Calu3 (cell line): ENCODE measurements at regions not wholly inside any gene's neighbourhood (a gene's known extent, or its start where the extent isn't known, plus 50 kb on each side); places are given as distances from the start of the nearest gene placed in this dataset.

ENCODE experiments used
- BruUV-seq: library from RNA; stranded (reverse); fragments of 400-500 nt; replicated peaks from 2 replicates; lab custom pipeline; 2021; lab: Mats Ljungman, UMichigan
- CTCF ChIA-PET: fragments of 300-600 bp; sonication (Branson Sonifier 250); formaldehyde crosslinking; loops from one replicate; lab custom pipeline; 2022; ENCODE audit warnings: antibody characterized with exemption; lab: Charles Lee
- DNase-seq: peaks from one replicate; pipeline ENCODE4 v3.0.0; 2022
- H3K27ac Mint-ChIP-seq: one replicate; pipeline ENCODE4 v1.8.0; 2022; ENCODE audit warnings: mixed read lengths; ENCODE audit not compliant: unreplicated experiment
- H3K27me3 Mint-ChIP-seq: one replicate; pipeline ENCODE4 v1.8.0; 2022; ENCODE audit warnings: mixed read lengths; ENCODE audit not compliant: unreplicated experiment
- H3K36me3 Mint-ChIP-seq: one replicate; pipeline ENCODE4 v1.8.0; 2022; ENCODE audit warnings: mild to moderate bottlenecking, moderate library complexity, mixed read lengths; ENCODE audit not compliant: insufficient read depth, unreplicated experiment
- H3K4me1 Mint-ChIP-seq: one replicate; pipeline ENCODE4 v1.8.0; 2022; ENCODE audit warnings: mild to moderate bottlenecking, low read depth, mixed read lengths; ENCODE audit not compliant: unreplicated experiment
- H3K4me3 Mint-ChIP-seq: one replicate; pipeline ENCODE4 v1.8.0; 2022; ENCODE audit warnings: mild to moderate bottlenecking, low read depth, moderate library complexity, mixed read lengths; ENCODE audit not compliant: unreplicated experiment
- H3K9me3 Mint-ChIP-seq: one replicate; pipeline ENCODE4 v1.8.0; 2022; ENCODE audit warnings: low read depth, mixed read lengths; ENCODE audit not compliant: unreplicated experiment
- intact Hi-C: fragments of 100-400 bp; cut with micrococcal nuclease; formaldehyde crosslinking; loops from one replicate; pipeline ENCODE4 v1.10.0; 2022; ENCODE audit not compliant: unreplicated experiment
- TF ChIP-seq, protein P1 (sequence below): fragments of 200-600 bp; IDR thresholded peaks from one replicate; pipeline ENCODE4 v1.8.0; 2022; ENCODE audit warnings: antibody characterized with exemption; ENCODE audit not compliant: unreplicated experiment

DNA sequence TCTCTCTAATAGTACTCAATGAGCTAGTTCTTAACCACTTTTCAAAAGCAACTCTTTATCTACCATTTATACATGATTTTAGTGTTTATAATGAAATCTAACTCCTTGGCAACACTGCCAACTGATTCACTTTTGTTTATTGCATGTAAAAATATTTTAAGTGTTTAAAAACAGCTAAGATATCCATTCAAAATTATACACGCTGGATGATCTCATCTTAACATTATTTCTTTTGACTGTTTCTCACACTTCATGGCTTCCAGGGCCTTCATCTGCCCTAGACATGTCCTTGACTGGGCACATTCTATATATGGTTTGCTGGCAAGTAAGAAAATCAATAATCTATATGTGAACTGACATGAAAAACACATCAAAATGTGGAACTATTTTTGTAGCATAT, 414.6 kb upstream of the LUZP2 start:
- intact Hi-C loops: no loop called here
- H3K36me3 Mint-ChIP-seq: no peaks in the 10 kb centered on the region
- H3K27me3 Mint-ChIP-seq: no peaks in the 10 kb centered on the region
- no peak for DNase-seq
- no TSS peak for BruUV-seq
- H3K27ac Mint-ChIP-seq: no peak overlapping the region
- H3K9me3 Mint-ChIP-seq: no peaks in the 10 kb centered on the region
- no peaks in the 10 kb centered on the region for H3K4me1 Mint-ChIP-seq
- TF ChIP-seq, protein P1, sequence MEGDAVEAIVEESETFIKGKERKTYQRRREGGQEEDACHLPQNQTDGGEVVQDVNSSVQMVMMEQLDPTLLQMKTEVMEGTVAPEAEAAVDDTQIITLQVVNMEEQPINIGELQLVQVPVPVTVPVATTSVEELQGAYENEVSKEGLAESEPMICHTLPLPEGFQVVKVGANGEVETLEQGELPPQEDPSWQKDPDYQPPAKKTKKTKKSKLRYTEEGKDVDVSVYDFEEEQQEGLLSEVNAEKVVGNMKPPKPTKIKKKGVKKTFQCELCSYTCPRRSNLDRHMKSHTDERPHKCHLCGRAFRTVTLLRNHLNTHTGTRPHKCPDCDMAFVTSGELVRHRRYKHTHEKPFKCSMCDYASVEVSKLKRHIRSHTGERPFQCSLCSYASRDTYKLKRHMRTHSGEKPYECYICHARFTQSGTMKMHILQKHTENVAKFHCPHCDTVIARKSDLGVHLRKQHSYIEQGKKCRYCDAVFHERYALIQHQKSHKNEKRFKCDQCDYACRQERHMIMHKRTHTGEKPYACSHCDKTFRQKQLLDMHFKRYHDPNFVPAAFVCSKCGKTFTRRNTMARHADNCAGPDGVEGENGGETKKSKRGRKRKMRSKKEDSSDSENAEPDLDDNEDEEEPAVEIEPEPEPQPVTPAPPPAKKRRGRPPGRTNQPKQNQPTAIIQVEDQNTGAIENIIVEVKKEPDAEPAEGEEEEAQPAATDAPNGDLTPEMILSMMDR: no peak
- CTCF ChIA-PET: interaction anchor here (0.7 kb wide), 1 partner anchor 8 kb away, joined by 3 read pairs; no protein-coding TSS in a partner anchor
- H3K4me3 Mint-ChIP-seq: no peak overlapping the region

DNA sequence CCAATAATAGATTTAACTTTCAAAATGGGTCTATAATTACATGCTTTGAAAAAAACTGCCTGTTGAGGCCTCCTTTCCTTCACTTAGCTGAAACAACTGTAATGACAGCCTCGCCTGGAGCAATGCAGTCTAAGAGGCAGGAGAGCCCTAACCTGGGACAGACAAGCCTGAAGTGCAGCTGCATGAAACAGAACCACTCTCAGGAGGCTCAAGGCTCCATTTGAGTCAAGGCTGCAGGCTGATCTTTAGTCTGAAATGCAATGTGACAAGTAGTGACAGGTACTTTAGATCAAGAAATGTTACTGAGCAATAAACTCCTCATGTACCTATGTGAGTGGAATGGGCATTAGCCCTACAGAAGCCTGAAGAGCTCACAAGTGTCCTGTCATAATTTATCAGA, 414.0 kb upstream of the LUZP2 start:
- BruUV-seq: no TSS peak
- CTCF ChIA-PET: no interaction called here
- Mint-ChIP-seq H3K4me1 (no peaks in the 10 kb centered on the region), H3K36me3 (no peaks in the 10 kb centered on the region), H3K27ac (no peak overlapping the region), H3K4me3 (no peak overlapping the region), H3K9me3 (no peaks in the 10 kb centered on the region), H3K27me3 (no peaks in the 10 kb centered on the region)
- no peak for DNase-seq
- intact Hi-C loops: no loop called here
- TF ChIP-seq, protein P1: no peak

- no peaks in the 10 kb centered on the region for H3K9me3 Mint-ChIP-seq
- TF ChIP-seq, protein P1: no peak
- H3K4me1 Mint-ChIP-seq: no peaks in the 10 kb centered on the region
- DNase-seq: no peak
- intact Hi-C loops: no loop called here
- no peaks in the 10 kb centered on the region for H3K27me3 Mint-ChIP-seq
- no peak overlapping the region for H3K27ac Mint-ChIP-seq
- CTCF ChIA-PET: no interaction called here
- BruUV-seq: no TSS peak
- no peaks in the 10 kb centered on the region for H3K36me3 Mint-ChIP-seq
- no peak overlapping the region for H3K4me3 Mint-ChIP-seq
Observed at GRCh38 chr11:24084956-24085355, 411.9 kb upstream of the LUZP2 start.

DNA sequence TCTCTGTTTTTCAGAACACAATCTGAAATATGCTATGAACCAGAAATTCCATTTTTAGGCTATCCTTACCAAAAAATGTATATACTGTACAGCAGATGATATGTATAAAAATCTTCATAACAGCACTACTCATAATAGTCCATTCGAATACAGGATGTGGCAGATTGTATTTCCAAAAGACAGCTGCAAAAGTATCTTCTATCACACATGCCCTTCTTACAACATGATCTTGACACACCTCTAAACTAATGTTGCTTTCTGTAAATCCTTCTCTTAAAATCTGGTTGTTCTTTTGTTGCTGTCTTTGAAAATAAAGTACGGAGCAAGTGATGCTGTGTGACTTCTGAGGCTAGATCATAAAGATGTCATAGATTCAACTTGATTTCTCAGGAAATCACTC, 409.9 kb upstream of the LUZP2 start:
- no peaks in the 10 kb centered on the region for H3K4me1 Mint-ChIP-seq
- intact Hi-C loops: no loop called here
- no peak overlapping the region for H3K27ac Mint-ChIP-seq
- TF ChIP-seq, protein P1: no peak
- no peak overlapping the region for H3K4me3 Mint-ChIP-seq
- no TSS peak for BruUV-seq
- CTCF ChIA-PET: interaction anchor here (0.6 to 1.1 kb wide), 2 partner anchors 12 to 1295 kb away, joined by 3 read pairs; no protein-coding TSS in a partner anchor
- H3K27me3 Mint-ChIP-seq: no peaks in the 10 kb centered on the region
- H3K9me3 Mint-ChIP-seq: no peaks in the 10 kb centered on the region
- DNase-seq: no peak
- no peaks in the 10 kb centered on the region for H3K36me3 Mint-ChIP-seq
